HPDE6-E6E7 (cell line): ENCODE measurements at regions not wholly inside any gene's neighbourhood (a gene's known extent, or its start where the extent isn't known, plus 50 kb on each side); places are given as distances from the start of the nearest gene placed in this dataset.
"Not testable (repeated sequence)": the region's sequence is repeated elsewhere in the genome, so short reads cannot be mapped to it uniquely, and the experiment has no call there.

Experiments
- DNase-seq: peaks from one replicate; pipeline ENCODE4 v3.0.0; 2011; ENCODE audit warnings: missing footprints; ENCODE audit errors: extremely low spot score

DNA sequence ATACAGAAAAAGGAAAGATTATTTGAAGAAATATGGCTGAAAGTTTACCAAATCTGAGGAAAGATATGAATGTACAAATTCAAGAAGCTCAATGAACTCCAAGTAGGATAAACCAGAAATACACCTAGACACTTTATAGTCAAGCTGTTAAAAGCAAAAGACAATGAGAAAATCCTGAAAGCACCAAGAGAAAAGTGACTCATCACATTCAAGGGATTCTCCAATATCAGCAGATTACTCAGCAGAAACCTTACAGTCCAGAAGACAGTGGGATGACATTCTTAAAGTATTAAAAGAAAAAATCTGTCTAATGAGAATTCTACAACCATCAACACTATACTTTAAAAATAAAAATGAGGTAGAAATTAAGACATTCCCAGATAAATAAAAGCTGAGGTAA, 223.8 kb upstream of the ZCCHC13 start:
- DNase-seq, result no peak

DNA sequence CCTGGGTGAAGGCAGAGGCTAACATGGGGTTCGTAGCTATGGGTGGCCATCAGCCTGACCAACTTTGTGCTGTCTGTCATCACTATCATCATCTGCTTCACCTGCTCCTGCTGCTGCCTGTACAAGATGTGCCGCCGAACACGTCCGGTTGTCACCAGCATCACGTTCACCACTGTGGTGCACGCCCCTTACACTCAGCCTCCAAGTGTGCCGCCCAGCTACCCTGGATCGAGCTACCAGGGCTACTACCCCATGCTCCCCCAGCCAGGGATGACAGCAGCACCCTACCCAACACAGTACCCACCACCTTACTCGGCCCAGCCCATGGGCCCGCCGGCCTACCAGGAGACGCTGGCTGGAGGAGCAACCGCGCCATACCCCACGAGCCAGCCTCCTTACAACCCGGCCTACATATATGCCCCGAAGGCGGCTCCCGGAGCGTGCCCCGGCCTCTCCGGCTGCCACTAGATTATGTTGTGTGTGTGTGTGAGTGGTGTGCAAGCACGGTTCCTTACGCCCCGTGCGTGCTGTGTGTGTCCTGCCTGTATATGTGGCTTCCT, 213.4 kb upstream of the XIST start:
- DNase-seq, result no peak

DNA sequence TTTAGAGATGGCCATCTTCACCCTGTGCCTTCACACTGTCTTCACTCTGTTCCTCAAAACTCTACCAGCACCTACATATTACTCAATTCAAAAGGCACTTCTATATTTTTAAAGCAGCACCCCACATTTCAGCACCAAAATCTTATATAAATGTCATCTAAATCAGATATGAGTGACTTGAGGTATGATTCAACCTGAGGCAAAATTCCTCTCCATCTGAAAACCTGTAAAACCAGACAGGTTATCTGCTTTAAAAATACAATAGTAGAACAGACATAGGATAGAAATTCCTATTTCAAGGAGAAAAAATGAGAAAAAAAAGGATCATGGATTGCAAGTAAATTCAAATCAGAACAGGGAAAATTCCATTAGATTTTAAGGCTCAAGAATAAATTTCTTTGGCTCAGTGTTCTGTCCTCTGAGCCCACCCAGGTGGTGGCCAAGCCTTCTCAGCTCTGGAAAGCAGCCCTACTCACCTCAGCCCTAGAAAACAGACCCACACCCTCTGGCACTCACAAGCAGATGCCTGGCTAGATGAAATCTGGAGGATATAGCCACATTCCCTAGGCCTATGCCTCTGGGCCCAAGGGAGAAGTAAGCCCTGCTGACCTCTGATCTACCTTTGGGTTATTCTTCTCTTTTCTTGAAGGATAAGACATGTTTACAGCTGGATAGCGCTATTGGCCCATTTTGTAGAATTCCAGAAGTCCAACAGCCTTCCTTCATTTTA, 211.1 kb upstream of the XIST start:
- DNase-seq, result no peak

DNA sequence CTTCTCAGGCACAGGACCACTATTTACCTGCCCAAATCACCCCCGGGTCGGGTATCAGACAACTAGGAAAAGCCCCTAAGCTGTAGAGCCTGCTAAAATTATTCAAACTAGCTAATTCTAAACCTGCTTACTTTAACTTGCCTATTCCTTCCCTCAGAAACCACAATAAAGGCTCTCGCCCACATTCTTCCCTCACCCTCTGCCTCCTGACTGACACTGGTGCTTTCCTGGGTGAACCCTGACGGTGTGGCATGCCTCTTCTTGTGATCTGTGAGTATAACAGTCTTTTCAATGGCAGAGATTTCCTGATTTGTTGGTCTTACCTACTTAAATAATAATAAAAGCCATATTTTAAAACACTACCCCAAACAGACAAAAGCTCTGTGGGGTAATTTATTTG, 209.4 kb upstream of the XIST start:
- DNase-seq, result no peak

DNA sequence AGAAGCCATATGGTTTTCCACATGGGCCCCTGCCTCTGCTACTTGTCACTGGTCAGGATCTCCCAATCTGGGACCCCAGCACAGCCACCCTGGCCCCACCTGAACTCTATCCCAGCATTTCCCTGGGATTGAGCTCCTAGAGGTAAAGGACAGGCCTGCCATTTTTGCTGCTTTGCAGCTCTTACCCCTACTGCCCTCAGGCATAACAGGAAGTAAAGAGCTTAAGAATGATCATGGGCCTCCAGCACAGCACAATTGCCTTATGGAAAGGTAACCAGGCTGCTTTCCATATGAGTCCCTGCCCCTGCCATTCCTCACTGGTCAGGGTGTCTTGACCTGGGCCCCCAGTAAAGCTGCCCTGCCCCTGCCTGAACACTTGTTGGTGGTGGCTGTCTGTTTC, 196.6 kb upstream of the XIST start:
- no peak for DNase-seq

DNA sequence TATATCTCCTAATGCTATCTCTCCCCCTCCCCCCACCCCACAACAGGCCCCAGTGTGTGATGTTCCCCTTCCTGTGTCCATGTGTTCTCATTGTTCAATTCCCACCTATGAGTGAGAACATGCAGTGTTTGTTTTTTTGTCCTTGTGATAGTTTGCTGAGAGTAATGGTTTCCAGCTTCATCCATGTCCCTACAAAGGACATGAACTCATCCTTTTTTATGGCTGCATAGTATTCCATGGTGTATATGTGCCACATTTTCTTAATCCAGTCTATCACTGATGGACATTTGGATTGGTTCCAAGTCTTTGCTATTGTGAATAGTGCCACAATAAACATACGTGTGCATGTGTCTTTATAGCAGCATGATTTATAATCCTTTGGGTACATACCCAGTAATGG, 181.6 kb upstream of the XIST start:
- not testable (repeated sequence) for DNase-seq

DNA sequence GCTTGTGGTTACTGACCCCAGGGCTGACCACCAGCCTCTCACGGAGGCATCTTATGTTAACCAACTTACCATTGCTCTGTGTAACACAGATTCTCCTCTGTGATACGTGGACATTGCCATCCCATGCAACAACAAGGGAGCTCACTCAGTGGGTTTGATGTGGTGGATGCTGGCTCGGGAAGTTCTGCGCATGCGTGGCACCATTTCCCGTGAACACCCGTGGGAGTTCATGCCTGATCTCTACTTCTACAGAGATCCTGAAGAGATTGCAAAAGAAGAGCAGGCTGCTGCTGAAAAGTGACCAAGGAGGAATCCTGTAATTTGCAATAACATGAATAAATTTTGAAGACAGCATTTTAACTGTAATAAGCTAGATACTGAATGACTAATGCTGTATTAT, 179.0 kb upstream of the XIST start:
- DNase-seq, result not testable (repeated sequence)

DNA sequence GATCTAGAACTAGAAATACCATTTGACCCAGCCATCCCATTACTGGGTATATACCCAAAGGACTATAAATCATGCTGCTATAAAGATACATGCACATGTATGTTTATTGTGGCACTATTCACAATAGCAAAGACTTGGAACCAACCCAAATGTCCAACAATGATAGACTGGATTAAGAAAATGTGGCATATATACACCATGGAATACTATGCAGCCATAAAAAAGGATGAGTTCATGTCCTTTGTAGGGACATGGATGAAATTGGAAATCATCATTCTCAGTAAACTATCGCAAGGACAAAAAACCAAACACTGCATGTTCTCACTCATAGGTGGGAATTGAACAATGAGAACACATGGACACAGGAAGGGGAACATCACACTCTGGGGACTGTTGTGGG, 178.3 kb upstream of the XIST start:
- DNase-seq, result not testable (repeated sequence)

DNA sequence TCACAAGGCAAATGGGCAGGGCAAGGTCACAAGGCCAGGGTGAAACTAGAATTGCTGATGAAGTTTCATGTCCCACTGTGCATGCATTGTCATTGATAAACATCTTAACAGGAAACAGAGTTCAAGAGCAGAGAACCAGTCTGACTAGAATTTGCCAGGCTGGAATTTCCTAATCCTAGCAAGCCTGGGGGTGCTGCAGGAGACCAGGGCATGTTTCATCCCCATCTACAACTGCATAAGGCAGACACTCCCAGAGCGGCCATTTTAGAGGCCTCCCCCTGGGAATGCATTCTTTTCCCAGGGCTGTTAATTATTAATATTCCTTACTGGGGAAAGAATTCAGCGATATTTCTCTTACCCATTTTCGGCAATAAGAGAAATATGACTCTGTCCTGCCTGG, 172.6 kb upstream of the XIST start:
- not testable (repeated sequence) for DNase-seq

DNA sequence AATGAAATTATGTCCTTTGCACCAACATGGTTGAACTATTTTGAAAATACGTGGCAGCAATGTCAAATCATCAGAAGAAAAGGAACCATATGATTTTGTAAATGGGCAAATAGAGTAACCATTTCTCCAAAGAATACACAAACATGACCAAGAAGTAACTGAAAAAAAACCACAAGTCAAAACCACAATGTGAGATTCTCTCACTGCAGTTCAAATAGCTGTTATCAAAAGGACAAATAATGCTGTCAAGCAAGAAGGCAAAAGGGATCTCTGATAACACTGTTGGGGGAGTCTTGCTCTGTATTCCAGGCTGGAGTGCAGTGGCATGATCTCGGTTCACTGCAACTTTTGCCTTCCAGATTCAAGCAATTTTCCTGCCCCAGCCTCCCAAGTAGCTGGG, 170.7 kb upstream of the XIST start:
- no peak for DNase-seq

DNA sequence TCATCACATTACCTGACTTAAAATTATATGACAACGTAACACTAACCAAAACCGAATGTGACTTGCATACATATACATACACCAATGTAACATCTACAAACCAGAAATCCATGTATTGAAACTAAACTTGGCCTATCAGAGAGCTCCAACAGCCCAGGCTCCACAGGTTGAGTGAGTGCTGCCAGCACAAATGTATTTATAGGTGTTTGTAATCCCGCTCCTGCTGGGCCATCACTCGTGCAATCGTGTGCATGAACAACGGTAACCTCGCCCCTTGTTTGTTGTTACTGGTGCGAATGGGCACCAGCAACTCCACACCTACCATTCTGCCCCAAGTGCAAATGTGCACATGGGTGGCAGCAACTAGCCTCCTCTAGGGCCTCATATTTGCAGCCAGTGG, 165.7 kb upstream of the XIST start:
- no peak for DNase-seq

DNA sequence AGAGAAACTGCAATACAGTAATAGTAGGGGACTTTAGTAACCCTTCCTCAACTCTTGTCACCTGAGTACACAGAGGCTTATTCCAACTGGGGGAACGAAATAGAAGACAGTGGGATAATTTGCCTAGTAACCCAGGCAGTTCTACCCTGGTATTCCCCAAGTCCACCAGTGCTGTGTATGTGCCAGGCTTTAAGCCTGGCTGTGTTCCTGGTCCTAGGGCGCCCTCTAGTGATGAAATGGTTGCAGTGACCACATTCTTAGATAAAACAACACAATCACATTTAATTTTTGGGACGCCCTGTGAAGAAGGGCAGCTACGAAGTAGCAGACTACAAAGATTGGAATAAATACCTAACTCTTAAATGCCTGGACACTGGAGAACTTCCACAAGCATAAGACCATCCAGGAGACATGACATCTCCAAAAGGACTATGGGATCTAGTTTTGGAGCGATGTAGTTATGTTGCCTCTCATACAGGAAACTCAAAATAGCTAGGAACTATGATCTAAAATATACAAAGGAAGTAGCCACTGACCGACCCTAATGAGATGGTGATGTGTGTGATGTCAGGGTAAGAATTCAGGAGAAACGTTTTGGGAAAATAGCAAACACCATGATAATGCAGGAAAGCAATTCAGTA, 163.0 kb upstream of the XIST start:
- peak; percentile 41 for DNase-seq

DNA sequence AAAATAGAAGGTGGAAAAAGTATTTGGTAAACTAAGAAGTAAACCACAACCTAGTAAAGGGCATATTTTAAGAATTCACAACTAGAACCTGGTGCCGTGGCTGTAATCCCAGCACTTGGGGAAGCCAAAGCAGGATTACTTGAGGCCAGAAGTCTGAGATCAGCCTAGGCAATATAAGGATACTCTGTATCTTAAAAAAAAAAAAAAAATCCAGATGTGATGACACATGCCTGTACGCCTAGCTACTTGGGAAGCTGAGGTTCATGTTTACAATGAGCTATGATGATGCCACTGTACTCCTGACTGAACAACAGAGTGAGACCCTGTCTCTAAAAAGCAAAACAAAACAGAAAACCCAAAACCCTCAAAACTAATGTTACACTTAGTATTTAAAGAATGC, 156.5 kb upstream of the XIST start:
- DNase-seq, result no peak

DNA sequence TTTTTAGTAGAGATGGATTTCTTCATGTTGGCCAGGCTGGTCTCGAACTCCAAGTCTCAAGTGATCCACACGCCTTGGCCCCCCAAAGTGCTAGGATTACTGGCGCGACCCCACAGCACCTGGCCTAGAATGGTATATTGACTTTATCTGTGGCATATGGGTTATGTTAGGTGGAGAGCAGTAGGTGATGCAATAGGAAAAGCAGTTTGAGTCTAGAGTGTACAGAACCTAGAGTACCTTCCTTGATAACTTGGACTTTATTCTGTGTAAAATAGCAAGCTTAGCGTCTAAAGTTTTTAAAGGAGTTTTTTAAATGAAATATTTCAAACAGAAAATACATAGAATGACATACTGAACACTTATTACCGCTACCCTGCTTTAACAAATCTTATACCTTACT, 139.5 kb upstream of the XIST start:
- DNase-seq, result no peak

DNA sequence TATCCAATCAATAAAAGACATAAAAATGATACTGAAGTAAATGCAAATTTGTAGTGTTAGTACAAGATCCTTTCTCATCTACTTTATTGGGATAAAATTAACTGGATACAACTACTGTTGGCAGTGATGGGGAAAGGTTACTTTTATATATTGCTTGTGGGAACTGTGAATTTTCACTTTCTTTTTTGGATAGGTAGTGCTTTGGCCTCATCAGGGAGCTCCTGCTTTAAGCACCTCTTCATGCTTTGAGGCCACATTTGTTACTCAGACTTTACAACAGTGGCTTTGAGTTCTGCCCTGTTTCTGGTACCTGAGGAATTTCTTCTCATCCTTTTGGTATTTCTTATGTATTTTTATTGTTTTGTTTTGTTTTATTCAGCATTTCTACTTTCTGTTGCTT, 134.7 kb upstream of the XIST start:
- no peak for DNase-seq

DNA sequence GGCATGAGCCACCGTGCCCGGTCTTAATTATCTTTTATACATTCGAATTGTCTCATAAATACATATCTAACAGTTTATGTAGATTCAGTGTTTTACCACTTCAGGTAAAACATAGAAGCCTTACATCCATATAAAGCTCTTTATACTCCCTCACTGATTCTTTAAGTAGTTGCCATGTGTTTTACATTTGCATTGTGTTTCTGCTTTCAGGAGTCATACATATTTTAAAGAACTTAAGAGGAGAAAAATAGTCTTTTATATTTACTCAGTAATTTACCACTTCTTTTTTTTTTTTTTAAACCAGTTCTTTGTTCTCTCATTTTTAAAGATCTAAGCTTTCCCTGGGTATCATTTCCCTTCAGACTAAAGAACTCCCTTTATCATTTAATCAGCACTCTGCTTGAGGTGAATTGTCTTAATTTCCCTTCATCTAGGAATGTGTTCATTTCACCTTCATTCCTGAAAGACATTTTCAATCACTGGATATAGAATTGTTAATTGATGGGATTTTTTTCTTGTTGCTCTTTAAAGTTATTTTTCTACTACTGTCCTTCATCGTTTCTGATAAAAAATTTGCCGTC, 127.1 kb upstream of the XIST start:
- DNase-seq, result no peak

DNA sequence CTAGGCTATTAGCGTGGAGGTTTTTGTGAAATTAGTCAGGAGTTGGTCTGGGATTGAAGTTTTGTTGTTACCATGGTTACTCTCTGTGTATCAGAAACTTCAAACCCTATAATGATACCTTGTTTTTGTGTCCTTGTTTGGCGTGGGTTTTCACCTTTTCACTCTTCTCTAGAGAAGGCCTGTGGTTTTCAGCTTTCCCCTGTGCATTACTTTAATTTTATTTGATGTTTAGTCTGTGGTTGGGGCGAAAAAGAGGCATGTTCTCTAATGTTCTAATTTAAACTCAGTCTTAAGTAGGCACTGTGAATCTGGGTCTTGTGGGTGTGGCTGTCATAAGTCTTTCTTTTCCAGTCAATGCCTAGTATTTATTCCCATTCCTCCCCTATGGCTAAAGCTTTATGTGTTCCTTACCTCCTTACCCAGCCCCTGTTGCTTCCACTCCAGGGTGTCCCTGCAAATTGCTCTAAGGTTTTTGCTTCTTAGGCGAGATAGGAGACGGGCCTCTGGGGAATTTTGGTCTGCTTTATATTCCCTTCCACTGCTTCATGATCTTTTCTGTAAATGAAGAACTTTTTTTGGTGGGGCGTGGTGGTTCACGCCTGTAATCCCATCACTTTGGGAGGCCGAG, 125.1 kb upstream of the XIST start:
- DNase-seq, result no peak

DNA sequence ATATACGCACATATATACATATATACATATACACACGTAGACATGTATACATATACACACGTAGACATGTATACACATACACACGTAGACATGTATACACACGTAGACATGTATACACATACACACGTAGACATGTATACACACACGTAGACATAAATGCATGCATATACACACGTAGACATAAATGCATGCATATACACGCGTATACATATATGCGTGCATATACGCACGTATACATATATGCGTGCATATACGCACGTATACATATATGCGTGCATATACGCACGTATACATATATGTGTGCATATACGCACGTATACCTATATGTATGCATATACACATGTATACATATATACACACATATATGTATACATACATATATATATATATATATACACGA, 114.9 kb upstream of the XIST start:
- DNase-seq, result not testable (repeated sequence)

DNA sequence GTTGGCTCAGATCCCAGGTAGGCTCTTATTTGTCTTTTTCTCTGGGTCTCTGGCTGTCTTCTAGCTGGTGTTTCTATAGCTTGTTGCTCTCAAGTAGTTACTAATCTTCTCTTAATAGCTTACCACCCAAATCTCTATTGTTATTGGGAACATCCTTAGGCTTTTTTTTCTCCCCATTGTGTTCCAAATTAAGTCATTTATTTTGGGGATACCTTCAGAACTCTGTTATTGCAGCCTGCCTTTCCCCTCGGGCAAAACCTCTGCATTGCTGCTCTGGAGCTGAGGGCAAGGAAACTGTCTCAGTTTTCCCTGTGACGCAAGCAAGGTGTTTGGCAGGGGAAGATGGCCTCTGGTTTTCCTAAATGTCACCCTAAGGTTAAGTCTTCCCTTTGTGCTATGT, 113.3 kb upstream of the XIST start:
- no peak for DNase-seq

DNA sequence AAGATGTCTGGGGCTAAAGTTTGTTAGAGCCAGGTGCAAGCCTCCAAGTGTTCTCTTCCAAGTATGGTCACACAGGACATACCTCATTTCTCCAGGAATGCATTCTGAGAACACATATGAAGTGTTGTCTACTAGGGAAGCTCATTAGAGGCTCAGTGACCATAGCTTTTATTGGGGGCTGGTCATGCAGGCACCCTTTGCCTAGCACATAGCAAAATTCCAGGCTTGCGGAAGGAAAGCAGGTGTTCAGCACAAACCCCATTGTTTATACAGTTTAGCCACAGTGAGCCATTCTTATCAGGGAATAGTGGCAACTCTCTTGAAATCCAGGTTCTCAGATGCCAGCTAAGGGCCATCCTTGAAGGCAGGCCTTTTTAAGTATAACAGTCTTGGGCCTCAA, 112.1 kb upstream of the XIST start:
- DNase-seq, result no peak

DNA sequence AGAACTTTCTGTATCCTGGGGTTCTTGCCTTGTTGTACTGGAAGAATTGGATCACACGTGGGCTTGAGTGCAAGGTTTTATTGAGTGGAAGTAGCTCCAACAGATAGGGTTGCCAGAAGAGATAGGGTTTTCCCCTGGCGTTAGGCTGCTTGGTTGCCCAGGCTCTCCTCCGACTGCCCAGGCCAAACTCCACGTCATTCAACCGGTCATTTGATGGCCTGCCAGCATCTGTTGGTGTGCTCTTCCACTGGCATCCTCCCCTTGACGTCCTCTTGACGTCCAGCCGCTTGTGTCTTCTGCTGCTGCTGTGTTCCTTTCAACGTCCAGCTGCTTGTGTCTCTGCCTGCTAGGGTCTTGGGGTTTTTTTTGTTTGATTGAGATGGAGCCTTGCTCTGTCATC, 111.2 kb upstream of the XIST start:
- DNase-seq, result no peak

DNA sequence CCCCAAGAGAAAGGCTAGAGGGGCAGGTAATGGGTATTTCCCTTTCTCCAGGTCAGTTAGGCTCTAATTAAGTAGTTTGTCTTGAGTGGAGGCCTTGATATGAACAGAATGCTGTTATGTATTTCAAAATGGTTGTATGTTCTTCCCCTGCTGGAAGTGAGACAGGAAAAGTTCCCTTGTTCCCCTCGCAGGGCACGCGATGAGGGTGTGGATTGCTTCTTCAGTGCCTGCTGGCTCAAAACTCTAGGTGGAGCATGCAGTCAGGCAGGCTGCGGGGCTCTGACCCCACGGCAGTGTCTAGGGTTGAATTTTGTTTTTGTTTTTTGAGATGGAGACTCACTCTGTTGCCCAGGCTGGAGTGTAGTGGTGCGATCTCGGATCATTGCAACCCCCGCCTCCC, 110.4 kb upstream of the XIST start:
- no peak for DNase-seq

DNA sequence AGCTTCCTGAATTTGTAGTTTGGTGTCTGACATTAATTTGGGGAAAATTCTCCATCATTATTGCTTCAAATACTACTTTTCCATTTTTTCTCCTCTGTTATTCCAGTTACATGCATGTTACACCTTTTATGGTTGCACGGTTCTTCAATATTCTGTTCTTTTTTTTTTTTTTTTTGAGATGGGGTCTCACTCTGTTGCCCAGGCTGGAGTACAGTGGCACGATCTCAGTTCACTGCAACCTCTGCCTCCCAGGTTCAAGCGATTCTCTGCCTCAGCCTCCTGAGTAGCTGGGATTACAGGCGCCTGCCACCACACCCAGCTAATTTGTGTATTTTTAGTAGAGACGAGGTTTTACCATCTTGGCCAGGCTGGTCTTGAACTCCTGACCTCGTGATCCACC, 109.4 kb upstream of the XIST start:
- not testable (repeated sequence) for DNase-seq
